GM21447 (cell line): ENCODE measurements at regions not wholly inside any gene's neighbourhood (a gene's known extent, or its start where the extent isn't known, plus 50 kb on each side); places are given as distances from the start of the nearest gene placed in this dataset.

Experiments
- ATAC-seq: cut with Tn5 transposase; IDR thresholded peaks from one replicate; pipeline ENCODE4 v1.9.1; 2021; ENCODE audit not compliant: unreplicated experiment

GRCh38 chr22:48563118-48563965, 1264.3 kb downstream of the BRD1 start:
- no peak for ATAC-seq

- ATAC-seq = no peak
These were observed 1266.0 kb downstream of the BRD1 start for GRCh38 chr22:48561676-48562075.

GRCh38 chr22:48560836-48561235, 1266.8 kb downstream of the BRD1 start:
- ATAC-seq = no peak

- no peak for ATAC-seq
These were observed 1267.3 kb downstream of the BRD1 start for GRCh38 chr22:48560389-48560751.

- ATAC-seq = no peak
These were observed 1267.9 kb downstream of the BRD1 start for GRCh38 chr22:48559647-48560388.

GRCh38 chr22:48558606-48559402, 1268.9 kb downstream of the BRD1 start:
- ATAC-seq = no peak

GRCh38 chr22:48558016-48558415, 1269.7 kb downstream of the BRD1 start:
- ATAC-seq = no peak

- ATAC-seq = no peak
These were observed 1270.2 kb downstream of the BRD1 start for GRCh38 chr22:48557473-48557872.

GRCh38 chr22:48556751-48557150, 1270.9 kb downstream of the BRD1 start:
- ATAC-seq = no peak

GRCh38 chr22:48556222-48556621, 1271.5 kb downstream of the BRD1 start:
- no peak for ATAC-seq

GRCh38 chr22:48555606-48556005, 1272.1 kb downstream of the BRD1 start:
- ATAC-seq = no peak

- ATAC-seq = no peak
These were observed 1272.6 kb downstream of the BRD1 start for GRCh38 chr22:48554893-48555572.

GRCh38 chr22:48553694-48554308, 1273.9 kb downstream of the BRD1 start:
- no peak for ATAC-seq

GRCh38 chr22:48553119-48553518, 1274.6 kb downstream of the BRD1 start:
- ATAC-seq = no peak

- no peak for ATAC-seq
These were observed 1275.9 kb downstream of the BRD1 start for GRCh38 chr22:48551716-48552268.

- no peak for ATAC-seq
These were observed 1276.6 kb downstream of the BRD1 start for GRCh38 chr22:48551061-48551460.

GRCh38 chr22:48548391-48548790, 1279.3 kb downstream of the BRD1 start:
- no peak for ATAC-seq

GRCh38 chr22:48547971-48548370, 1279.7 kb downstream of the BRD1 start:
- no peak for ATAC-seq

GRCh38 chr22:48546653-48547424, 1280.8 kb downstream of the BRD1 start:
- ATAC-seq = no peak
